Globus pallidus (tissue), 1 donor: ENCODE measurements at regions not wholly inside any gene's neighbourhood (a gene's known extent, or its start where the extent isn't known, plus 50 kb on each side); places are given as distances from the start of the nearest gene placed in this dataset.
A peak's percentile ranks its signal among the peaks of the same experiment; 100 is the strongest.

Source experiments
- DNase-seq: peaks from one replicate; pipeline ENCODE4 v3.0.0-alpha.2; 2015; ENCODE audit warnings: low spot score

DNA sequence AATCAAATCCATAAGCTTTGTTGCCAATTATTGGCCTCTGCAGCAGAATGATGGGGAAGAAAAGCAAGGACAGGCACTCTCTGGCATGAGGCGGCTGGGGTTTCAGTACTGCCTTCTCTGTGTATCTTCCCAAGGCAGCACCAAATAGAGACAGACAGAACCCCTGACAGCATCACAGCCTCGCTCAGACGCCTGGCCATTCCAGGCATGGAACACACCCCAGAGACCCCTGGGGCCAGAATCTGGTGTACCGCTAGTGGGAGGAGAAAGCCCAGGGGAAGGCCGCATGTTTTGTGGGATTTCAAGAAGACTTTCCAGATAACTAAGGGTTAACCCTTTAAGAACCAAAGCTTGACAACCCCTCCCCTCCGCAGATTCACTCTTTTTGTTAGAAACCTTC is 282.1 kb downstream of the EN1 start:
- DNase-seq, result no peak

DNA sequence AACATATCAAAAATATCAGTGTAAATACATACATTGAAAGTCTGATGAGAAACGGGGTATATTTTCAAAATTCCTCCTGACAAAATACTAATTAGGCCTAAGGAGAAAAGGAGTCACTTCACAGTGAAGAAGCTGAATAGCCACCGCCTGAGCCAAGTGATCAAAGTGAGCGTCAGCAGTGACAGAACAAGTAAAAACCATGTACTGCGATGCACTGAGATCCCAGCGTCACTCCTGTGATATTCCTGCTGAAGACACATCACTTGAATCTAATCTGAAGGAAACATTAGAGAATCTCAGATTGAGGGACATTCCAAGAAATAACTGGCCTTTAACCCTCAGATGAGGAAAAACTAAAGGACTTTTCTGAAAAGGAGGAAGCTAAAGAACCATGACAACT is 285.3 kb downstream of the EN1 start:
- no peak for DNase-seq

DNA sequence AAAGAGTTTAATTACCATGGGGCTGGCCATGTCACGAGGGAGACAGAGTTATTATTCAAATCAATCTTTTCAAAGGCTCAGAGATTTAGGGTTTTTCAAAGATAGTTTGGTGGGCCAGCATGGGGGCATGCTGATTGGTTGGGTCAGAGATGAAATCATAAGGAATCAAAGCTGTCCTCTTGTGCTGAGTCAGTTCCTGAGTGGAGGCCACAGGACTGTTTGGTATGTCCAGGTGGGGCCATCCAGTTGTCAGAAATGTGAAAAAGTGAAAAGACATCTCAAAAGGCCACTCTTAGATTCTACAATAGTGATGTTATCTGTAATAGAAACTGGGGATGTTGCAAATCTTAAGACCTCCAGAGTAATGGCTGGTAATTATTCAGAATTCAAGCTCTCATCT is 288.6 kb downstream of the EN1 start:
- DNase-seq, result no peak

DNA sequence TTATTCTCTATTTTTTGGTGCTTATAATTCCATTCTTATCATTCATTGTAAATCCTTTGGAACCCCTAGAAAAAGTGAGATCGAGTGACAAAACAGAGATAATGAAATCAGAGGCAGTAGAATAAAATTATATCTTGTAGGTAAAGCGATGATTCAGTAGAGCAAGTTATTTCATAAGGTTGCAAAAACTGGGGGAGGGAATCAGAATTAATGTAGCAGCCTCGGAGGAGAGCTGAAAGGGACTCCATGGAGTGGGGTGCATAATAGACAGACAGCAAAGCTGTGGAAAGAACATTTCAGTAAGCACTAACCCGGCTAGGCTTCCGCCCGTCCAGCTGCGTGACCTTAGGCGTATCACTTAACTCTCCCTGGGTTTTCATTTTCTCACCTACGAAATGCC is 289.7 kb downstream of the EN1 start:
- DNase-seq, result no peak

DNA sequence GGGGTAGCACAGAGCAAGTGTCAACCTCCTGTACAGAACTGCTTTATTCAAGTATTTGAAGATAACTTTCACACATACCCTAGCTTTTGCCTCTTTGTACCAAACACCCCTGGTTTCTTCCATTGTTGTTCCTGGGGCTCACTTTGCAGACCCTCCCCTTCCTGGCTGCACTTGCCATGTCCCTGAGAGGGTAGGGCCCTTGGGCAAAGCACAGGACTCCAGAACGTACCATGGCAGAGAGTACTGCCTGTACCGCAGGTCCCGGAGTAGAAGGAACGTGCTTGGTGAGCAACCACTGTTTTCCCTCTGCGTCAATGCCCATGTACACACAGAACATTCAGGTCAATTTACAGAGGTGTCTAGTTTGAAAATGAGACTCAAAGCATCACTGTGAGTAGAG is 290.4 kb downstream of the EN1 start:
- DNase-seq, result no peak

DNA sequence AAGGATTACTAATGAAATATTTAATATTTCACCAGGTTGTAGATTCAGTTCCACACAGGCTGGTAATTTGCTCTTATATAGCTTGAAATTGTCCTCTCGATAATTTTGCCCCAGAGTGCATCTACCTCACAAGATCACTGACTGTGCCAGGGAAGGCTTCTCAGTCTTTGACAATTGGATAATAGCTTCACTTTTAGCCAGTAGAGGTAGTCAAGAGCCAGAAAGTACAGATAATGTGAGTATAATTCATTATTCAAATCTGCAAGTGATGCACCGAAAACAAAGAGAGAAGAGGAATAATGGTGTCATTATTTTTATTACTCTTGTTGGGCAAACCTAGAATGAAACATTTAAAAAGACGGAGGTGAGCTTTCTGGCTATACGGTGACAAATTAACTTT is 292.8 kb downstream of the EN1 start:
- DNase-seq, result no peak

DNA sequence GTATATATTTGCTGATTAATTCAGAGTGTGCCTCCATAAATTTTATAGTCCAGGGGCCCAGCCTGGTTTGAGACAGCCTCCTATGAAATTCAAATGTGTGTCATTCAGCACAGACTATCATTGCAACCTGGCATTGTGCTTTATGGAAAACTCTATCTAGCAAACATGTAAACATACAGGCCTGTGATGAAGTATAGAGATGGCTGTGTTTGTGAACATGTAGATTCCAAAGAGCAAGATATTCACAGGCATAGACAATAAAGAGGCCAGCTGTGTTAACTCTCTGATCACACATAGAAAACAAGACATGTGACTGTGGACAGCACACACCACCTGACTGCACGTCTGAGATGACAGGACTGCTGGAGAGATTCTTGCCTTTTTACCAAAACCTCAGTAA is 297.9 kb downstream of the EN1 start:
- DNase-seq, result no peak

DNA sequence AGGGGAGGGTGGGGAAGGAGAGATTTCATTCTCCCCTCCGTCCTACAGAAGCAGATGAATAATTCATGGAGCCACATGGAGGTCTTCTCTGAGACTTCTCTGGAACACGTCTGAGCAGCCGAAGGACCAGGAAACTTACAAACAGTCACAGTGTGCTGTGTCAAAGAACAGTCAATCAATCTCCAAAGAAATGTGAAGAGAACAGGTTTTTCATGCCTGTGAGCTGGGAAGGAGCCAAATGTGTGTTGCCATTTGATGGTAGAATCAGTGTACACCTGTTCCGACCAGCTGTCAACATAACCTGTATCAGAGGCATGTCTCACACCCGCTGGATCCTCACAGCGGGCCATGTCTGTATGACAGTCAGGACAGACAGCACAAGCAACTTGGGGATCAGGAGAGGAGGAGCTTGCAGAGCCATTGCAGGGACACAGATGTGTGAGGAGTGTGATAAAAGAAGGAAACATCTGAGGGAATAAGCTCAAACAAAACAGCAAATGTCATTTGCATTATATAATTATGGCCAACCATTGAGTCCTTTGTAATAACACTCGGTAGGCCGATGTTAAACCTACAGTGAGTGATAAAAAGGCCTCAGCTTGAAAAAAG is 298.5 kb downstream of the EN1 start:
- no peak for DNase-seq

DNA sequence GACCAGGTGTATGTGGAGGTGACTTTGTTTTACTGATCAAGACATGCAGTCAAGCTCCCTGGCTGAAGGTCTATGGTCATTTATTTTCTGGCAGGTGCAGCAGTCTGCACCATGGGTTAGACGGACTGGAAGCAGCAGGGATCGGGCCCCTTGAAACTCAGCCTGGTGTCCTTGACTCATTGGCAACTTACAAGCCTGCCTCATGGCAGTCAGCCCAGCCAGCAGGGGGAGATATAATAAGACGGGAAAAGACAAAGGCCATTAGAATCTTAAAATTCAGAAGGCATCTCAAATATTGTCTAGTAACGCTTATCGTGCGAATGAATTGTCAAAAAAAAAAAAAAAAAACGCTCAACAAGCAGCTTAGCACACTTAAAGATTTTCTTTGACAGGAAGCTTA is 308.2 kb downstream of the EN1 start:
- DNase-seq, result peak; percentile 20

DNA sequence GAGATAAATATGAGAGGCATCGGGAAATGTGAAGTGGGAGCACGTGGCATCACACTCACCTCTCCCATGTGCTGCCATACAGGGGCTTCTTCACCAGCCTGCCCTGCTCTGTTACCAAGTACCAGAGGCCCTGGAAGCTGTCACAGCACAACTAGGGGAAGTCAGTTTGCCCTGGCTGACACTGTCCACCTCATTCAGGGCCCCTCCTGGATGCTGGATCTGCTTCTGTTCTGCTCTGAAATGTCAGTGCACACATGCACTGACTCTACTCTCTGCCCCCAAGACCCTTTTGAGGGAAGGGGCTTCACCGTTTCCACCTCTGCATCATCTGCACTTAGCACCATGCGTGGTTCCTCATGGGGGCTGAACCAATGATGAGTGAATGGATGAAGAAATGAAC is 311.1 kb downstream of the EN1 start:
- DNase-seq, result no peak

DNA sequence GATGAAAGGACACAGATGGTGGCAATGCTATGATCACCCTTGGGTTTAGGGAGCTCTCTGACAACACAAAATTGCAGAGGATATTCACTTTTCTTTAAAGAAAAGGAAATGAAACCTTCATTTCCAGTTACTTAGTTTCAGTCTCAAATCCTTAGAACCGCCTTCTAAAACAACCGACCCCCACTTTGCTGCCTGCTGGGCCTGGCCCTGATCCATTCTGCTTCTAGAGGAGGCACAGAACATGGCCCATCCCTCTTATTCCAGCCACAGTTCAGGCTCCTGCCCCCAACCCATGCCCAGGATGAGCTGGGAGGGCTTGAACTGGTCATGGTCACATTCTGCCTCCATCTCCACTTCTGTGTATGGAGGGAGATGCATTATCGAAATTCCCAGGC is 311.6 kb downstream of the EN1 start:
- DNase-seq, result no peak

DNA sequence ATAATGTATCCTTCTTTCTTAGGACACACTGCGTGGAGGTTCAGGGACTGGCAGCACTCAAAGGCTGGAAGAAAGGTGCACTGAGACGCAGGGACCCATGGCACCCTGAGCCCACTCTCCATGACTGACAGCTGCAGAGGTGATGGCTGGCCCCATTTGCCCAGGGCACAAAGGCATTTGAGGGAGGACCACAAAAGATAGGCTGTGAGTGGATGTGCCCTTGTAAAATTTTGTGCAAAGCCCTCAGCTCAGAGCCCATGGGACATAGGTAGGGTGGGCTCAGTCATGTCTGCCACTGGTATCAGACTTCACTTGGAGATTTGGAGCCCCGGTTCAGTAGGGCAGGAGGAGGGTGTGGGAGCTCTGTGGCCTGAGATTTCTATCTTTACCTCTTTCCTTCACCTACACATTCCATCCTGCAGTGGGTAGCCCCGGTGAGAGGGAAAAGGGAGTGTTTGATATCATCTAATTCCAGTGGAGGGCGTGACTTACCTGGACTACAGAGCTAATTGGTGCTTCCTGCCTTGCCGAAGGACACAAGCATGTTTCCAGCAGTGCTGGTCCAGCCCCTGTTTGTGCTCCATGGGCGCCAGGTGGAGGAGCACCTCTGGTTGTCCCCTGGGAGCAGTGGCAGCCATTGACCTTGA is 312.2 kb downstream of the EN1 start:
- DNase-seq, result no peak

DNA sequence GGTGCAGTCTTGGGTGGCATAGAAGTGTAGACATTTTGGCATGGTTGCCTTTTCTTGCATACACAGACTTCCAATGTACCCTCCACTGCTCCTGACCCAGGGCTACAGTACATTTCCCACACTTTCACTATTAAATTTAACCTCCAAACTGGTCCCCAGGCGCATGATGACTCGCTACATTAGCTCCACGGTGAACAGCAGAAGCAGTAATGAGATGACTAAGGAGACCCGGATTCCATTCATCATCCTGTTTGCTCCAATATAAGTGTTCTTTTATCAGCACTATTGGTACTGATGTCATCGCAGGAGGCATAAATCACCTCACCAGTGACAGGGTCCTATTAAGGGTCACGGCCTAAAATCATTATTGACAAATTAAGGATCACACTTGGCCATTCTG is 316.5 kb downstream of the EN1 start:
- no peak for DNase-seq

DNA sequence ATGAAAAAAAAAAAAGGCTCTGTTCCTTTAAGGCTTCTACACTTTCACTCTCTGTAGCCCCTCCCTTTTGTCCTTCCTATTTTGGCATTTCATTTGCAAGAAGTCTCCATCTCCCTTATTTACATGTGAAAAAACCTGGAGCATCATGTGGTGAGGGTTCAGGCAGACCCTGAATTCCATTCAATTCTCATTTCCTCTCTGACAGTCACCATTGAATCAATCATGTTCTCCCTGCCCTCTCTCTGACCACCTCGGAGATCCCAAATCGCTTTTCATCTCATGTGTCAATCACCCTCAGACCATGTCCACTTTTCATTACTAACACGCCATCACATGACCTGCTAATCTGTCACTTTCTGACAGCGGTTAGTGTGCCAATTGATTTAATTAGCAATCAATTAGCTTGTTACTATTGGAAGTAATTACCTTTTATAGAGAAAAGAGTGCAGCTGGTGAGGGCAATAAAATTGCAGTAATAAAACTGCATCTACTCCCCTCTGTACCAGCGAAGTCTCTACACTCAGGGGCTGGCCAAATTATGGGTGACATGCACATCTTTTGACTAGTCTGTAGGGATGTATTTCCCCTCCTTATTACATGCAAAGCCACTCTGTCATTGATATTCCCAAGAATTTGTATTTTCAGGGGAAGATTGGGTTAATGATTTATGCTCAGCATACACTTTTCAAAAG is 317.4 kb downstream of the EN1 start:
- DNase-seq, result no peak

DNA sequence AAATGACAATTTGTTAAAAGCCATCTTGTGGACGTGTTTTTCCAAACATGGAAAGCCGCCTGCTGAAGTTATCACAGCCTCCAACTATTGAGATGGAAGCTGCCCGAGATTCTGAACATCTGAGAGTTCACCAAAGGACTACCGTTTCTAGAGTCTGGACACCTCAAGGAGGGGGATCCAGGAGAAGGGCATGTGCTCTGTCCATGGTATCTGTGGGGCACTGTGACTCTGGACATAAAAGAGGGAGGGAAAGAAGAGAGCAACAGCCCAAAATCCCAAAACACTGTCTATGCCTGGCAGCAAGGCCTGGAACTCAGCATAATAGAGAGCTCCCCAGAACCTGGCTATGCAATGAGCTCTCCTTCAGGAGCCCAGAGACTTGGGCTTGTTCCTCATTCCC is 319.9 kb downstream of the EN1 start:
- DNase-seq, result no peak

DNA sequence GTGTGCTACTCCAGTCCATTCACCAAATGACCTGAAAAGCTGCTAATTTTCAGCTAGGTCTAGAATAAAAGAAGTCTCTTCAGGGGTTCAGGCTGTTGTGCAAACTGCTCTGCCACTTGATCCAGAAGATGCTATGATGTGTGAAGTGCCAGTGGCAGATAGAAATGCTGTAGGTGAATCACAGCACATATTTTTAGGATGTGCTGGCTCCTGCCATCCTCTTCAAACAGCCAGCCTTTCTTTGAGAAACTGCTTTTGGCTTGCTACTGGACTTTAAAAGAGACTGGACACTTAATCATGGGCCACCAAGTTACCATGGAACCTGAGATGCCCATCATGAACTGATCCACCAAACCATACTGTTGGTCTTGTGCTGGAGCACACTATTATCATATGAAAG is 322.1 kb downstream of the EN1 start:
- no peak for DNase-seq

DNA sequence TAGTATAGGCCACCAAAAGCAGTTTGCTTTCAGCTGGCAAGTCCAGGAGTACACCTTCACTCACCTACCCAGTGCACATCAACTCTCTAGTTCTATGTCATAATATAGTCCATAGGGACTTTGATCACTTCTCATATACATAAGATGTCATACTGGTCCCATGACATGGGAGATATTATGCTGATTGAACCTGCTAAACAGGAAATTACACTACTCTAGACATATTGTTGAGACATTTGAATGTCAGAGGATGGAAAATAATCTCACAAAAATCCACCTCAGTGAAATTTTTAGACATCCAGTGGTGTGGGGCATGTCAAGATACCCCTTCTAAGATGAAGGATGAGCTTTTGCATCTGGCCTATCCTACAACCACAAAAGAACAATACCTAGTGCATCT is 322.5 kb downstream of the EN1 start:
- DNase-seq, result no peak

DNA sequence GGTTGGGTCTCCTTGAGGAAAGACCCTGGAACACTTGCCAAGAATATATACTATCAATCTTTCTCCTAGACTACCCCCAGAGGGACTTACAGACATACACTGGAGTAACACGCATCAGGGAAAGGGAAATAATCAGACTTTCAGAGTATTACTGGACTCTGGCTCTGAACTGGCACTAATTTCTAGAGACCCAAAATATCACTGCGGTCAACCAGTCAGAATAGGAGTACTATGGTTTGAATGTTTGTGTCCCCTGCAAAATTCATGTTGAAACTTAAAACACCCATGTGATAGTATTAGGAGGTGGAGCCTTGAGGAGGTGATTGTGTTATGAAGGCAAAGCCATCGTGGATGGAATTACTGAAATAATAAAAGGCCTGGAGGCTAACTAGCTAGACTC is 323.7 kb downstream of the EN1 start:
- DNase-seq, result no peak

DNA sequence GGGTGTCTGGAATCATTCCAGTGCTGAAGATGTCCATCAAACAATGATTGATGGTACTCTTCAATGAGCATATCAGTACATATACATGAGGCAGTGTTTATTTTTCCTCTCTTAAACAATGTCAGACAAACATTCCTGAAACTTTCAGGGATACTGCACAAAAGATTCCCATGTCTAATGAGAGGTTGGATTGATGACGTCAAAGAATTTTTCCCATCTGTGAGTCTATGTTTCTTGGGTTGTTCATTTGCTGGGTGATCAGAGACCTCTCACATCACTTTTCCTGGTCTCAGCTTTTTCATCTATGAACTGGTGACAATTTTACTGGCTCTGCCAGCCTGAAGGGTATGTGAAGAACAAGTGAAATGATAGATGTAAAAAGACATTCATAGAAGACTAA is 325.5 kb downstream of the EN1 start:
- DNase-seq, result no peak

DNA sequence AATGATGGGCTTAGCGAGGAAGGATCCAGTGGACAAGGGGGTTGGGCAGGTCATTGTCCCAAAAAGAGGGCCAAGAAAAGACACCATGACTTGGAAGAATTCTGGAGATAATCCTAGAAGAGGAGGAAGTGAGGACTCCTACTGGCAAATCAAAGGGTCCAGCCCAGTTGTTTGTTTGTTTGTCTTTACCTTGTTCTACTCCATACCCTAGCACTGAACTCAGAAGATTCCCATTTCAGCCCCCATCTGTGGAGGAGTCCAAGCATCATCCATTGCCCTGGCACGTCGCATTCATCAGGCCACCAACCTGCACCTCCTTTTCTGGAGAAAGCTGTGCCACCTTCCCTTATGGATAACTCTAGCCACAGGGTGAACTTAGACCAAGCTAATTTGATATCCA is 326.2 kb downstream of the EN1 start:
- no peak for DNase-seq

DNA sequence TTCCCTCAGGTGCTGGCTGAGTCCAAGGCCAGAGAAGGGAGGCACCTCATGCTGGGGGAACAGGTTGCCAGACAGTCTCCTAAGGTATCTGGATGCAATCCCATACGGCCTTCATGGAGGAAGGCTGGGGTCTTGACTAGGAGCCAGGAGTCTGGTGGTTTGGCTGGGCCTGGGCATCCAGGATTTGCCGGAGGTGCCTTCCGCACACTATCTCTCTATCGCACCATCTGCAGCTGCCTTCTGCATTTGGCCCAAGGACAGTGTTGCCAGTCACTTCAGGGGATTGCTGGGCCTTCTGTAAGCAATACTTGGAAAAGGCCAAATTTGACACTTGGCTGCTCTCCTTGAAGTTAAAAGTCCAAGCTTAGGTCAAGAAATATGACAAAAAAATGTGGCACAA is 327.2 kb downstream of the EN1 start:
- DNase-seq, result no peak

DNA sequence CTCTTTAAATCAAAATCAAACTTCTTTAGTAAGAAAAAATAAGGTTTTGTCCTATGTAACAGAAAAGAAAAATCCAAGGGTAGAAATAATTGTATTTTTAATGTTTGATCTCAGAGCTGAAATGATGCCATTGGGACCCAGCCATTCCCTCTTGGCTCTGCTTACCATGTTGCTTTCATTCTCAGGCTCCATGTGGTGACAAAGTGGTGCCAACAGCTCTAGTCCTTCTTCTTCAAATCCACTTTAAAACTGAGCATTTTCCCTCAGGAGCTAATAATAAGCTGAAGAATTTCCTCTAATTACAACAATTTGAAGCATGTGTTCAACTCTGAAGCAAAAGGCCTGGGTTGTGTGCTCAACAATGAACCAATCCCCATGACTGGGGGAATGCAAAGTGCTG is 327.9 kb downstream of the EN1 start:
- no peak for DNase-seq

DNA sequence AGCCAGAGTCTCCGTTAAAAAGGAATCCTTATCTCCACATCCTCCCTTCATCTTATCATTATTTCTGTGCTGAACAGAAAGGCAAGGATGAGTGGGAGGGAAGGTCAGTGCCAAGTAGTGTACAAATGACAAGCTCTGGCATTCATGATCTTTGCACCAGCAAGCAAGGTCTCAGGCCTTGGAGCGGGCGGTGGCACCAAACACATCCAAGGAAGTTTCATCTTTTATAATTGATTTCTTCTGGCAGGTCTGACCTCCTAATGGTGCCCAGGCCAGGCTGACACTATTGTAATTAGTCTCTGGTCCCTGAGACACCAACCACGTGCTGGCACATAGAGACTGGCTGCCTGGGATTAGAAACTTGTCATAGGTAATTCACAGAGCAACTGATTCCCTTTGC is 336.6 kb downstream of the EN1 start:
- no peak for DNase-seq
